Astrocyte (in vitro differentiated cells and primary cell): ENCODE measurements at regions not wholly inside any gene's neighbourhood (a gene's known extent, or its start where the extent isn't known, plus 50 kb on each side); places are given as distances from the start of the nearest gene placed in this dataset.

Source experiments
- DNase-seq: peaks from one replicate; pipeline ENCODE4 v3.0.0-alpha.2; 2010; ENCODE audit warnings: low read depth
- FAIRE-seq: peaks from 2 replicates; lab custom pipeline; 2011; peaks lifted over from hg19 to GRCh38; lab: Jason Lieb, UNC
- H2AFZ ChIP-seq: 2 replicates; pipeline ENCODE4 v1.6.0; 2012; ENCODE audit warnings: low read depth, low read length, inconsistent platforms
- H3K27ac ChIP-seq: 2 replicates; pipeline ENCODE4 v1.5.1; 2011; ENCODE audit warnings: low read depth, low read length, inconsistent platforms
- H3K27me3 ChIP-seq: 2 replicates; pipeline ENCODE4 v1.6.0; 2011; ENCODE audit warnings: low read length, inconsistent platforms; ENCODE audit not compliant: insufficient read depth
- H3K36me3 ChIP-seq: 2 replicates; pipeline ENCODE4 v1.5.1; 2011; ENCODE audit warnings: low read length, inconsistent platforms; ENCODE audit not compliant: insufficient read depth
- H3K4me1 ChIP-seq: 2 replicates; pipeline ENCODE4 v1.5.1; 2011; ENCODE audit warnings: low read length, inconsistent platforms; ENCODE audit not compliant: insufficient read depth
- H3K4me2 ChIP-seq: 2 replicates; pipeline ENCODE4 v1.6.0; 2012; ENCODE audit warnings: low read length, inconsistent platforms
- H3K4me3 ChIP-seq: 2 replicates; pipeline ENCODE4 v1.5.1; 2011; ENCODE audit warnings: low read depth, mild to moderate bottlenecking, low read length, inconsistent platforms; ENCODE audit not compliant: insufficient read depth
- H3K79me2 ChIP-seq: 2 replicates; pipeline ENCODE4 v1.6.0; 2012; ENCODE audit warnings: mild to moderate bottlenecking, low read length, inconsistent platforms; ENCODE audit not compliant: insufficient read depth
- H3K9ac ChIP-seq: 2 replicates; pipeline ENCODE4 v1.6.0; 2012; ENCODE audit warnings: mild to moderate bottlenecking, low read length, inconsistent platforms
- H3K9me3 ChIP-seq: 2 replicates; pipeline ENCODE4 v1.5.1; 2012; ENCODE audit warnings: low read depth, mild to moderate bottlenecking, low read length, inconsistent platforms; ENCODE audit not compliant: insufficient read depth
- H4K20me1 ChIP-seq: 2 replicates; pipeline ENCODE4 v1.6.0; 2012; ENCODE audit warnings: low read length, inconsistent platforms; ENCODE audit not compliant: insufficient read depth
- H3K27ac Mint-ChIP-seq: one replicate; pipeline ENCODE4 v1.8.0; 2021; ENCODE audit warnings: mild to moderate bottlenecking, mixed read lengths; ENCODE audit not compliant: unreplicated experiment
- H3K27me3 Mint-ChIP-seq: one replicate; pipeline ENCODE4 v1.8.0; 2021; ENCODE audit warnings: low read depth, mixed read lengths; ENCODE audit not compliant: unreplicated experiment
- H3K36me3 Mint-ChIP-seq: one replicate; pipeline ENCODE4 v1.8.0; 2021; ENCODE audit warnings: low read depth, mixed read lengths; ENCODE audit not compliant: unreplicated experiment
- H3K4me1 Mint-ChIP-seq: one replicate; pipeline ENCODE4 v1.8.0; 2021; ENCODE audit warnings: low read depth, mixed read lengths; ENCODE audit not compliant: unreplicated experiment
- H3K4me3 Mint-ChIP-seq: one replicate; pipeline ENCODE4 v1.8.0; 2021; ENCODE audit warnings: mild to moderate bottlenecking, moderate library complexity, mixed read lengths; ENCODE audit not compliant: unreplicated experiment
- H3K9me3 Mint-ChIP-seq: one replicate; pipeline ENCODE4 v1.8.0; 2021; ENCODE audit warnings: mild to moderate bottlenecking, mixed read lengths; ENCODE audit not compliant: unreplicated experiment
- CTCF ChIP-seq: IDR thresholded peaks from 2 replicates; pipeline ENCODE4 v1.5.1; 2011; ENCODE audit warnings: low read depth, mild to moderate bottlenecking, inconsistent platforms, low read length, moderate library complexity; ENCODE audit not compliant: insufficient read depth
- EZH2 ChIP-seq: IDR thresholded peaks from 2 replicates; pipeline ENCODE4 v1.6.1; 2012; ENCODE audit warnings: mild to moderate bottlenecking, low read length, inconsistent platforms; ENCODE audit not compliant: insufficient read depth

GRCh38 chr16:17657045-17657444 is 186.3 kb upstream of the XYLT1 start:
- no peak overlapping the region for H3K27ac ChIP-seq
- no peaks in the 10 kb centered on the region for H3K4me1 ChIP-seq
- no peak for TF ChIP-seq CTCF
- TF ChIP-seq EZH2, result no peak
- H2AFZ ChIP-seq, result no peak overlapping the region
- FAIRE-seq, result no peak
- no peak overlapping the region for H3K4me3 ChIP-seq
- Mint-ChIP-seq H3K36me3 (no peaks in the 10 kb centered on the region), H3K4me1 (peaks cover 11% of the 10 kb centered on the region), H3K27me3 (peaks cover 24% of the 10 kb centered on the region), H3K4me3 (no peak overlapping the region), H3K27ac (no peak overlapping the region), H3K9me3 (peaks cover 10% of the 10 kb centered on the region)
- H3K9me3 ChIP-seq, result no peaks in the 10 kb centered on the region
- no peak for DNase-seq
- no peak overlapping the region for H3K4me2 ChIP-seq
- H3K9ac ChIP-seq, result no peak overlapping the region
- H3K79me2 ChIP-seq, result no peaks in the 10 kb centered on the region
- no peaks in the 10 kb centered on the region for H3K36me3 ChIP-seq
- H3K27me3 ChIP-seq, result no peaks in the 10 kb centered on the region
- no peaks in the 10 kb centered on the region for H4K20me1 ChIP-seq

- H3K4me1 ChIP-seq, result no peaks in the 10 kb centered on the region
- H3K27me3 ChIP-seq, result no peaks in the 10 kb centered on the region
- no peaks in the 10 kb centered on the region for H3K79me2 ChIP-seq
- no peak overlapping the region for H2AFZ ChIP-seq
- Mint-ChIP-seq H3K4me3 (no peak overlapping the region), H3K4me1 (peaks cover 11% of the 10 kb centered on the region), H3K9me3 (peaks cover 10% of the 10 kb centered on the region), H3K27me3 (peaks cover 35% of the 10 kb centered on the region), H3K27ac (no peak overlapping the region), H3K36me3 (no peaks in the 10 kb centered on the region)
- TF ChIP-seq CTCF, result no peak
- no peak for TF ChIP-seq EZH2
- H3K4me2 ChIP-seq, result no peak overlapping the region
- H3K36me3 ChIP-seq, result no peaks in the 10 kb centered on the region
- H3K27ac ChIP-seq, result no peak overlapping the region
- no peaks in the 10 kb centered on the region for H4K20me1 ChIP-seq
- no peak for FAIRE-seq
- no peak for DNase-seq
- no peak overlapping the region for H3K4me3 ChIP-seq
- H3K9ac ChIP-seq, result no peak overlapping the region
- no peaks in the 10 kb centered on the region for H3K9me3 ChIP-seq
Observed at GRCh38 chr16:17654571-17654970, 183.8 kb upstream of the XYLT1 start.

GRCh38 chr16:17654142-17654541 is 183.4 kb upstream of the XYLT1 start:
- Mint-ChIP-seq H3K27me3 (peaks cover 35% of the 10 kb centered on the region), H3K27ac (no peak overlapping the region), H3K4me1 (peaks cover 9% of the 10 kb centered on the region), H3K36me3 (no peaks in the 10 kb centered on the region), H3K9me3 (peaks cover 8% of the 10 kb centered on the region), H3K4me3 (no peak overlapping the region)
- TF ChIP-seq EZH2 (no peak), CTCF (no peak)
- FAIRE-seq (no peak), DNase-seq (no peak)
- H3K36me3 ChIP-seq, result no peaks in the 10 kb centered on the region
- H3K4me2 ChIP-seq, result no peak overlapping the region
- no peak overlapping the region for H3K27ac ChIP-seq
- no peaks in the 10 kb centered on the region for H4K20me1 ChIP-seq
- no peaks in the 10 kb centered on the region for H3K4me1 ChIP-seq
- H3K9me3 ChIP-seq, result no peaks in the 10 kb centered on the region
- H3K79me2 ChIP-seq, result no peaks in the 10 kb centered on the region
- H2AFZ ChIP-seq, result no peak overlapping the region
- no peak overlapping the region for H3K9ac ChIP-seq
- H3K4me3 ChIP-seq, result no peak overlapping the region
- H3K27me3 ChIP-seq, result no peaks in the 10 kb centered on the region
